ENCODE measurements at regions not wholly inside any gene's neighbourhood (a gene's known extent, or its start where the extent isn't known, plus 50 kb on each side); places are given as distances from the start of the nearest gene placed in this dataset.

DNA sequence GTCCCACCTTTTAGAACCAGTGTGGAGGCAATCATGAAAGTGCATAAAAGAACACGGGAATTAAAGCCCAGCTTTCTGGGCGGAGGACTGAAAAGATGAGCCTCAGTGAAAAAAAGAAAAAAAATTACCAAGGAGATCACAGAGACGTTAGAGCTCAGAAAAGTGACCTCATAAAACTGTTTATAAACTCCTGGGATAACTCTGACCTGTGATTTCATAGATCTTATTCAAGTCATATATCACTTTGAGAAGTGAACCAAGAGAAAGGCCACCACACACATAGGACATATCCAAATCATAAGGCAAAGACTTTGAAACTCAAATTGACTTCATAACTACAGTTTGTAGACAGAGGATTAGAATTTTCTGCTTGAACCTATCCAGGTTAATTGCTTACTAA is 90.1 kb downstream of the KCNJ2 start:
- Histone ChIP-seq H3K4me3 (ENCODE audit: low read length) (no peak overlapping the region), H3K27me3 (ENCODE audit: control insufficient read depth, insufficient read depth, low read length) (no peaks in the 10 kb centered on the region), H3K9ac (ENCODE audit: low read length) (no peak overlapping the region)

DNA sequence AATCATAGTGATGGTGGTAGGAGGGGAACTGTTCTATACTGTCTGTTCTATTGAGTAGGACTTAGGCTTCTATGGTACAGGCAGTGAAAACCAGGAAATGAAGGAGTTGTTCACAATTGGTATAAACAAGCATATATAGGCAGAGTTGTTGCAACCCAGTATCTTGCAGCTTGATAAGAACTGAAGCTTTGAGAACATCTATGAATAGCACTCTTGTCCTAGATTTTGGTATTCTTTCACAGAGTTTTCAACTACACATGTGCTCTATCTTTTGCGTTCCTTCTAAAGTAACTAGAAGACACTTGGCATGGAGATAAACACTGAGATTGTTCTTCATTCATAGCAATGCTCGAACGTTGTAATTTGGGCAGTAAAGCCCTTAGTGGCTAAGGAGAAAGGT is 91.8 kb downstream of the KCNJ2 start:
- H3K9me3 ChIP-seq (ENCODE audit: control insufficient read depth, low read length), result no peaks in the 10 kb centered on the region
- H3K4me3 ChIP-seq (ENCODE audit: low read length), result no peak overlapping the region
- no peaks in the 10 kb centered on the region for H3K36me3 ChIP-seq (ENCODE audit: control insufficient read depth, insufficient read depth, low read length)
- H3K27me3 ChIP-seq (ENCODE audit: control insufficient read depth, insufficient read depth, low read length), result no peaks in the 10 kb centered on the region
- H3K9ac ChIP-seq (ENCODE audit: low read length), result no peak overlapping the region
- H3K4me1 ChIP-seq (ENCODE audit: control insufficient read depth, insufficient read depth, low read length), result no peaks in the 10 kb centered on the region

More for the DNA sequence above, 90.1 kb downstream of the KCNJ2 start:
- H3K36me3 ChIP-seq (ENCODE audit: control insufficient read depth, insufficient read depth, low read length), result no peaks in the 10 kb centered on the region
- H3K9me3 ChIP-seq (ENCODE audit: control insufficient read depth, low read length), result no peaks in the 10 kb centered on the region
- no peaks in the 10 kb centered on the region for H3K4me1 ChIP-seq (ENCODE audit: control insufficient read depth, insufficient read depth, low read length)

DNA sequence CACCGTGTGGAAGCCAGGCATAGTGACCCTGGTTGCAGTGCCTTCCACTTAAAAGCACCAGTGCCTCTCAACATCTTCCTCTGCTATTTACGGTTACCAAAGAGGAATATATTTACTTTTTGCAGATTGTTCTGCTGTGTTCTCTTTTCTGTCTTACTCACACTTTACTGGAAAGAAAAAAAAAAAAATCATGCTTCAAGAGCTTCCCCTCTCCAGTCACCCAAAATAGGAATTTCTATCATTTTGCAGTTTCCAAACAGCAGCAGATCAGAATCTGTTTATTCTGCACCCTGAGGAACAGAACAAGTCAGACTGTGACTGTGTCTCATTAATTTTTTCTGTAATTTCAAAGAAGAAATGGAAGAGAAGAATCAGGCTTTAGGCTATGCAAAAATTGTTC is 96.1 kb downstream of the KCNJ2 start:
- Histone ChIP-seq H3K27me3 (ENCODE audit: control insufficient read depth, insufficient read depth, low read length) (no peaks in the 10 kb centered on the region), H3K9ac (ENCODE audit: low read length) (no peak overlapping the region), H3K36me3 (ENCODE audit: control insufficient read depth, insufficient read depth, low read length) (no peaks in the 10 kb centered on the region), H3K9me3 (ENCODE audit: control insufficient read depth, low read length) (no peaks in the 10 kb centered on the region), H3K4me3 (ENCODE audit: low read length) (no peak overlapping the region), H3K4me1 (ENCODE audit: control insufficient read depth, insufficient read depth, low read length) (no peaks in the 10 kb centered on the region)

DNA sequence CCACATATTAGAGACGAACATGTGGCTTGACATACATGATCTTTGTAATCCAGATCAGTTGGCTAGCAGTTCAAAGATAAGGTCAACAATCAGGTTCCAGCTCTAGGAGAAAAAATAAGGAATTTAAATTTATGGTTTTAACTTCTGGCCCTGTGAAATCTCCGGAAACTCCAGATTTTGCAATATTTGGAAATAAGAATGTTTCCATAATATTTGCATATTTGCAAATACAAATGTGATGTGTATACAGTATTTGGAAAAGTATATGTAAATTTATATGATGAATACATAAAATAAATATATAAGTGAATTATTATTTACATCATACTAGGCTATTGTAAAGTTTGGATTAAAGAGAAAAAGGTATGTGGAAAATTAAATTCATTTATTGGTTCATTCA is 97.1 kb downstream of the KCNJ2 start:
- Histone ChIP-seq H3K27me3 (ENCODE audit: control insufficient read depth, insufficient read depth, low read length) (no peaks in the 10 kb centered on the region), H3K4me1 (ENCODE audit: control insufficient read depth, insufficient read depth, low read length) (no peaks in the 10 kb centered on the region), H3K9ac (ENCODE audit: low read length) (no peak overlapping the region), H3K36me3 (ENCODE audit: control insufficient read depth, insufficient read depth, low read length) (no peaks in the 10 kb centered on the region), H3K9me3 (ENCODE audit: control insufficient read depth, low read length) (no peaks in the 10 kb centered on the region), H3K4me3 (ENCODE audit: low read length) (no peak overlapping the region)

DNA sequence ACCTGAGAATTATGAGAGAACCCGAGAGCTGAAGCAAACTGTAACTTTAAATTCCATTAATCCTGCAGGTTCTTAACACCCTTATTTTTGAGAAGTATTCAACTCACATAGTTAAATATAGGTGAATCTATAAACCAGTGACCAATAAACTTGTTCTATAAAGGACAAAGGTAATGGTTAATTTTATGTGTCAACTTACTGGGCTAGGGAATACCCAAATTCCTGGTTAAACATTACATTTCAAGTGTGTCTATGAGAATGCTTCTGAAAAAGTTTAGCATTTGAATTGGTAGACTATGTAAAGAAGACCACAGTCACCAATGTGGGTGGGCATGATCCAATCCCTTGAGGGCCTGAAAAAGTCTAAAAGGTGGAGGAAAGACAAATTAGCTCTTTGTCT is 99.1 kb downstream of the KCNJ2 start:
- no peaks in the 10 kb centered on the region for H3K4me1 ChIP-seq (ENCODE audit: control insufficient read depth, insufficient read depth, low read length)
- no peaks in the 10 kb centered on the region for H3K36me3 ChIP-seq (ENCODE audit: control insufficient read depth, insufficient read depth, low read length)
- no peaks in the 10 kb centered on the region for H3K9me3 ChIP-seq (ENCODE audit: control insufficient read depth, low read length)
- no peaks in the 10 kb centered on the region for H3K27me3 ChIP-seq (ENCODE audit: control insufficient read depth, insufficient read depth, low read length)
- H3K4me3 ChIP-seq (ENCODE audit: low read length), result no peak overlapping the region
- no peak overlapping the region for H3K9ac ChIP-seq (ENCODE audit: low read length)

DNA sequence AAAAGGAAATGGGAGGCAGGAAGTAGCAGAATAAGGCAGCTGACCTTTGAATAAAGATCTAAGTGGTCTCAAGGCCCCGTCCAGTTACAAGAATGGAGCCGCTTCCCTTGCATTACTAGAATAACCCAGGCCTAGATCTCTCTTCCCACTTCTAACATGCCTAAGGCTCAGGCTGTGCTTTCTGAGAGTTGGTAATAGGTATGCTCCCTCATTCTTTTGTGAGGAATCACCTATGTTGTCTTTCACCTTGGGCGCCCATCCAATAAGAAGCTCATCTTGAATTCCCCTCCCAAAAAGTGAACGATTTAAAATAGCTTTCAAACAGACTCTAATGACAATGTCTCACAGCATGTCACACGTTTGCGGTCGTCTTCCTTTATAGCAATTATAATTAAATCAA is 101.2 kb downstream of the KCNJ2 start:
- no peaks in the 10 kb centered on the region for H3K9me3 ChIP-seq (ENCODE audit: control insufficient read depth, low read length)
- no peak overlapping the region for H3K4me3 ChIP-seq (ENCODE audit: low read length)
- no peaks in the 10 kb centered on the region for H3K4me1 ChIP-seq (ENCODE audit: control insufficient read depth, insufficient read depth, low read length)
- H3K27me3 ChIP-seq (ENCODE audit: control insufficient read depth, insufficient read depth, low read length), result no peaks in the 10 kb centered on the region
- H3K9ac ChIP-seq (ENCODE audit: low read length), result no peak overlapping the region
- H3K36me3 ChIP-seq (ENCODE audit: control insufficient read depth, insufficient read depth, low read length), result no peaks in the 10 kb centered on the region

DNA sequence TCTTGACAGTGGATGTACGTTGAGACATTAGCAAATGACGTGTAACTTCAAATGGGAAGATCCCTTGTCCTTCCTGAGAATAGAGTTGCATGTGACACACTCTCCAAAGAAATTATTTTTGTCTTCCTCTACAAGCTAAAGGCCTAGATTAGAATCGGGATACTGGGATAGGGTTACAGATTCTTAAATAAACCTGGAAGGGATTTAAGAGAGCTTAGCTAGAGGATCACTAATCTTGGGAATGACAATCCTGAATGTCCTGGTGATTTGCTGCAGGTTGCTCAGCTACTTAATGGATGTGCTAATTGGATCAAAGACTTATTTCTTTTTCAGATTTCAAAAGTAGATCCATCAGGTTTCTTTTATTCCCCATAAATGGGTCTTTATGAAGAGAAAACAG is 101.9 kb downstream of the KCNJ2 start:
- Histone ChIP-seq H3K4me3 (ENCODE audit: low read length) (no peak overlapping the region), H3K9ac (ENCODE audit: low read length) (no peak overlapping the region), H3K36me3 (ENCODE audit: control insufficient read depth, insufficient read depth, low read length) (no peaks in the 10 kb centered on the region), H3K9me3 (ENCODE audit: control insufficient read depth, low read length) (no peaks in the 10 kb centered on the region), H3K4me1 (ENCODE audit: control insufficient read depth, insufficient read depth, low read length) (no peaks in the 10 kb centered on the region), H3K27me3 (ENCODE audit: control insufficient read depth, insufficient read depth, low read length) (no peaks in the 10 kb centered on the region)

DNA sequence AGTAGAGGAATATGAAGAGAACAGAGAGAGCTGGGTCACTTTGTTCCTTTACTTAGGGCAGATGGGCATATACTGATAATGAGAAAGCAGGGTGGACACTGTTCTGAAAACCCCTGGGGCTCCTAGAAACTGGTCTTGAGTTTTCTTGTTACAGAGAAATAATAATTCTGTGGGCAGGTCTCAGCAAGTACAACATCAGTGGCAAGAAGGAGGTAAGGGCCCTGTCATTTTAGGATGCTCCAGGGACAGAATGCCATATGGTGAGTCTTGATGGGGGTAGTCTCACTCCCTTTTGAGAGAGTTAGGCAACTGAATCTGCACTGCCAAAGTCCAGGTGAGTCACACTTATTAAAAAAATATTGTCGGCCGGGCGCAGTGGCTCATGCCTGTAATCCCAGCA is 102.3 kb downstream of the KCNJ2 start:
- Histone ChIP-seq H3K9ac (ENCODE audit: low read length) (no peak overlapping the region), H3K36me3 (ENCODE audit: control insufficient read depth, insufficient read depth, low read length) (no peaks in the 10 kb centered on the region), H3K4me3 (ENCODE audit: low read length) (no peak overlapping the region), H3K9me3 (ENCODE audit: control insufficient read depth, low read length) (no peaks in the 10 kb centered on the region), H3K4me1 (ENCODE audit: control insufficient read depth, insufficient read depth, low read length) (no peaks in the 10 kb centered on the region), H3K27me3 (ENCODE audit: control insufficient read depth, insufficient read depth, low read length) (no peaks in the 10 kb centered on the region)

DNA sequence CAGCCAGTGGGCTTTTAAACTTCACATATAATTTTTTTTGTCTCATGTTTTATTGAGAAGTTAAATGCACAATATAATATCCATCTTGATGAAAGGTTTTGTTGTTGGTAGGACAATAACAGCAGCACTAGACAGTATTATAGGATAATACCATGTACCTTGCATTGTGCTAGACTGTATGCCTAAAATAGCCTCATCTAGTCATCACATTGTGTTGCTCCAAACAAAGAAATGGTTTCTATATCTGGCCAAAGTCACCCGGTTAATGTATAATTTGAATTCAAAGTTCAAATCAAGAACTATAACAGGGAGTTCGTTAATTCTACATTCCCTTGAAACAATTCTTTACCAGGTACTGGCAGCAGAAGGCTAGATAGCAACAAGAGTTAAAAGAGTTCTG is 104.9 kb downstream of the KCNJ2 start:
- no peaks in the 10 kb centered on the region for H3K27me3 ChIP-seq (ENCODE audit: control insufficient read depth, insufficient read depth, low read length)
- H3K4me3 ChIP-seq (ENCODE audit: low read length), result no peak overlapping the region
- no peaks in the 10 kb centered on the region for H3K4me1 ChIP-seq (ENCODE audit: control insufficient read depth, insufficient read depth, low read length)
- H3K9me3 ChIP-seq (ENCODE audit: control insufficient read depth, low read length), result no peaks in the 10 kb centered on the region
- H3K36me3 ChIP-seq (ENCODE audit: control insufficient read depth, insufficient read depth, low read length), result no peaks in the 10 kb centered on the region
- no peak overlapping the region for H3K9ac ChIP-seq (ENCODE audit: low read length)

DNA sequence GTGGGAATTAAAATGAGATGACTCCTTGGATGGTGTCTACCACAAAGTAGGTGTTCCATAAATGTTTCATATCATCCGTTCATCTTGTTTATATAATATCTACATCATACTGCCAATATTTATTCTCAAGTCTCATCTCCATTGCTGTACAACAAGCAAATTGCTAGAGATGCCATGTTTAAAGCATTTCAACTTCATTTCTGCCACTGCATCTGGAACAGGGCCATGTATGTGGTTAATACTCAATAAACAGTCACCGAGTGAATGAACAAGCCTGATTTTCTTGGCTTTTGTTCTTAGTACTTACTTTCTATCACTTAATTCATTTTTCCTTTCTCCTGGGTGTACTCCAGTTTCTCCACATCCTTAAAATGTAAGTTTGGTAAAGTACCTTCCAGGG is 107.6 kb downstream of the KCNJ2 start:
- Histone ChIP-seq H3K4me3 (ENCODE audit: low read length) (no peak overlapping the region), H3K4me1 (ENCODE audit: control insufficient read depth, insufficient read depth, low read length) (no peaks in the 10 kb centered on the region), H3K9me3 (ENCODE audit: control insufficient read depth, low read length) (no peaks in the 10 kb centered on the region), H3K27me3 (ENCODE audit: control insufficient read depth, insufficient read depth, low read length) (no peaks in the 10 kb centered on the region), H3K9ac (ENCODE audit: low read length) (no peak overlapping the region), H3K36me3 (ENCODE audit: control insufficient read depth, insufficient read depth, low read length) (no peaks in the 10 kb centered on the region)

DNA sequence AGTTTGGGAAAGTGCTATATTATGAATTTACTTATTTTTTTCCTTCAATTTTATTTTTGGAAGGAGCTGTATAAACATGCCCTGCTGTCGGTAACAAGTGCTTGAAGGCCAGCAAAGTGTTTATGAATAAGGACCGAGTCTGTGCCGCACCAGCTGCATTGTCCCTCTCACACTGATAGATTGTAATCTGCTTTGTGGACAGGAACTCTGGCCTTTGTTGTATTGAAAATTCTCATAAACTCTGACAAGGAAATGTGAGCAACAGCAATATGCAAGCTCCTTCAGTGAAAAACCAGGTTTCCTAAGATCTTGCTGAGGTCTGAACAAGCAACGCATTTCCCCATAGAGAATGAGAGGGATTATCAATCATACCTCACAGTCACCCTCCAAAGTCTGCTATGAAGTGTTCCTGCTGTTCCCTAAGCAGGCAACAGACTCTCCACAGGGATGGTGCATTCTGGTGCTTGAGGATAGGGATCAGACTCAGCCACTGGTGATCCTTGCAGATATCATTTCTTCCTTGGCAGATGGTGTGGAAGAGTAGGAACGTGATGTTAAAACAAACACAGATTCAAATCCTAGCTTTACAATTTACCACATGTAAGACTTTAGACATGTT is 109.6 kb downstream of the KCNJ2 start:
- no peak overlapping the region for H3K9ac ChIP-seq (ENCODE audit: low read length)
- no peak overlapping the region for H3K4me3 ChIP-seq (ENCODE audit: low read length)
- H3K27me3 ChIP-seq (ENCODE audit: control insufficient read depth, insufficient read depth, low read length), result no peaks in the 10 kb centered on the region
- no peaks in the 10 kb centered on the region for H3K9me3 ChIP-seq (ENCODE audit: control insufficient read depth, low read length)
- no peaks in the 10 kb centered on the region for H3K36me3 ChIP-seq (ENCODE audit: control insufficient read depth, insufficient read depth, low read length)
- H3K4me1 ChIP-seq (ENCODE audit: control insufficient read depth, insufficient read depth, low read length), result no peaks in the 10 kb centered on the region

DNA sequence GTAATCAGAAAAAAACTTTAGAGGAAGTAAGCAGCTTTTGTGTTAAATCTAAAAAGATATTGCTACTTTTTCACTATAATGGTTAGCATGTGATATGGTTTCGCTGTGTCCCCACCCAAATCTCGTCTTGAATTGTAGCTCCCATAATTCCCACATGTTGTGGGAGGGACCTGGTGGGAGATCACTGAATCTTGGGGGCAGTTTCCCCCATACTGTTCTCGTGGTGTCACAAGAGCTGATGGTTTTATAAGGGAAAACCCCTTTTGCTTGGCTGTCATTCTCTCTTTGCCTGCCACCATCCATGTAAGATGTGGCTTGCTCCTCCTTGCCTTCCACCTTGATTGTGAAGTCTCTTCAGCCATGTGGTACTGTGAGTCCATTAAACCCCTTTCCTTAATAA is 117.1 kb downstream of the KCNJ2 start:
- H3K9ac ChIP-seq (ENCODE audit: low read length), result no peak overlapping the region
- H3K36me3 ChIP-seq (ENCODE audit: control insufficient read depth, insufficient read depth, low read length), result no peaks in the 10 kb centered on the region
- H3K4me1 ChIP-seq (ENCODE audit: control insufficient read depth, insufficient read depth, low read length), result no peaks in the 10 kb centered on the region
- H3K27me3 ChIP-seq (ENCODE audit: control insufficient read depth, insufficient read depth, low read length), result no peaks in the 10 kb centered on the region
- no peak overlapping the region for H3K4me3 ChIP-seq (ENCODE audit: low read length)
- H3K9me3 ChIP-seq (ENCODE audit: control insufficient read depth, low read length), result no peaks in the 10 kb centered on the region

All from mucosa of stomach (tissue), 1 donor.